HFF-Myc (cell line): ENCODE measurements at regions not wholly inside any gene's neighbourhood (a gene's known extent, or its start where the extent isn't known, plus 50 kb on each side); places are given as distances from the start of the nearest gene placed in this dataset.

Source experiments
- DNase-seq: peaks from one replicate; pipeline ENCODE4 v3.0.0-alpha.2; 2011; ENCODE audit warnings: low read depth; ENCODE audit errors: extremely low read depth
- H3K4me3 ChIP-seq: replicated peaks from 2 replicates; pipeline ENCODE4 v1.5.1; 2011; ENCODE audit warnings: low read depth, mild to moderate bottlenecking, control low read depth, low read length
- CTCF ChIP-seq: IDR thresholded peaks from 2 replicates; pipeline ENCODE4 v1.5.1; 2012; ENCODE audit warnings: mild to moderate bottlenecking, low read depth, low read length, control low read depth; ENCODE audit errors: missing control alignments

GRCh38 chr6:79824202-79824601 is 123.2 kb downstream of the ELOVL4 start:
- no peak for TF ChIP-seq CTCF
- DNase-seq, result no peak
- H3K4me3 ChIP-seq, result no peak overlapping the region

GRCh38 chr6:79821859-79822258 is 125.5 kb downstream of the ELOVL4 start:
- no peak for TF ChIP-seq CTCF
- H3K4me3 ChIP-seq, result no peak overlapping the region
- DNase-seq, result no peak

GRCh38 chr6:79818471-79818870 is 128.9 kb downstream of the ELOVL4 start:
- no peak for DNase-seq
- H3K4me3 ChIP-seq, result no peak overlapping the region
- no peak for TF ChIP-seq CTCF

- H3K4me3 ChIP-seq, result no peak overlapping the region
- no peak for TF ChIP-seq CTCF
- no peak for DNase-seq
Observed at GRCh38 chr6:79814940-79815339, 132.4 kb downstream of the ELOVL4 start.

GRCh38 chr6:79813854-79814709 is 133.3 kb downstream of the ELOVL4 start:
- peak; percentile 88 for TF ChIP-seq CTCF
- H3K4me3 ChIP-seq, result no peak overlapping the region
- no peak for DNase-seq

GRCh38 chr6:79813143-79813850 is 134.1 kb downstream of the ELOVL4 start:
- DNase-seq, result no peak
- no peak for TF ChIP-seq CTCF
- H3K4me3 ChIP-seq, result no peak overlapping the region
